ENCODE measurements at regions not wholly inside any gene's neighbourhood (a gene's known extent, or its start where the extent isn't known, plus 50 kb on each side); places are given as distances from the start of the nearest gene placed in this dataset.

DNA sequence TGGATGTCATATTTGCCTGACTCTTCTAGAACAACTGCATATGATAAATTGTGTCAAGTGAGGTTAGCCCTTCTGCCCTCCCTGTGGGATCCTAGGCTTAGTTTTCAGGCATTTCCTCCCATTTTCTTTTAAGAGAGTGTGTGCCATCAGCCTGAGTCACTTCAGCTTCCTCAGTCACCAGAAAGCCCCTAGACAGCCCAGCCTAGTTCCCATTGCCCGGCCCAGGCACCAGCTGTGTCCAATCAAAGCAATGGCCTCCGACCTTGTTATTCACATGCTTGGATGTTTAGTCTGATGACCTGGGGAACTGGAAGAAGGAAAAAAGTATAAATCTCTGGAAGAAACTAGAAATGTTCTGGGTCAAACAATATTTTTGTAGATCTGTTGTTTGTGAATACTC, 221.9 kb upstream of the LRIG1 start:
- POLR2A ChIA-PET: no interaction called here
- no peak for TF ChIP-seq ZNF221 (tag by site-specific recombination; IDR thresholded peaks at IDR 0.05; ENCODE audit: borderline replicate concordance)
- TF ChIP-seq, protein P1, sequence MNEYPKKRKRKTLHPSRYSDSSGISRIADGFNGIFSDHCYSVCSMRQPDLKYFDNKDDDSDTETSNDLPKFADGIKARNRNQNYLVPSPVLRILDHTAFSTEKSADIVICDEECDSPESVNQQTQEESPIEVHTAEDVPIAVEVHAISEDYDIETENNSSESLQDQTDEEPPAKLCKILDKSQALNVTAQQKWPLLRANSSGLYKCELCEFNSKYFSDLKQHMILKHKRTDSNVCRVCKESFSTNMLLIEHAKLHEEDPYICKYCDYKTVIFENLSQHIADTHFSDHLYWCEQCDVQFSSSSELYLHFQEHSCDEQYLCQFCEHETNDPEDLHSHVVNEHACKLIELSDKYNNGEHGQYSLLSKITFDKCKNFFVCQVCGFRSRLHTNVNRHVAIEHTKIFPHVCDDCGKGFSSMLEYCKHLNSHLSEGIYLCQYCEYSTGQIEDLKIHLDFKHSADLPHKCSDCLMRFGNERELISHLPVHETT (tag by site-specific recombination; IDR thresholded peaks at IDR 0.05): no peak
- TF ChIP-seq, protein P2, sequence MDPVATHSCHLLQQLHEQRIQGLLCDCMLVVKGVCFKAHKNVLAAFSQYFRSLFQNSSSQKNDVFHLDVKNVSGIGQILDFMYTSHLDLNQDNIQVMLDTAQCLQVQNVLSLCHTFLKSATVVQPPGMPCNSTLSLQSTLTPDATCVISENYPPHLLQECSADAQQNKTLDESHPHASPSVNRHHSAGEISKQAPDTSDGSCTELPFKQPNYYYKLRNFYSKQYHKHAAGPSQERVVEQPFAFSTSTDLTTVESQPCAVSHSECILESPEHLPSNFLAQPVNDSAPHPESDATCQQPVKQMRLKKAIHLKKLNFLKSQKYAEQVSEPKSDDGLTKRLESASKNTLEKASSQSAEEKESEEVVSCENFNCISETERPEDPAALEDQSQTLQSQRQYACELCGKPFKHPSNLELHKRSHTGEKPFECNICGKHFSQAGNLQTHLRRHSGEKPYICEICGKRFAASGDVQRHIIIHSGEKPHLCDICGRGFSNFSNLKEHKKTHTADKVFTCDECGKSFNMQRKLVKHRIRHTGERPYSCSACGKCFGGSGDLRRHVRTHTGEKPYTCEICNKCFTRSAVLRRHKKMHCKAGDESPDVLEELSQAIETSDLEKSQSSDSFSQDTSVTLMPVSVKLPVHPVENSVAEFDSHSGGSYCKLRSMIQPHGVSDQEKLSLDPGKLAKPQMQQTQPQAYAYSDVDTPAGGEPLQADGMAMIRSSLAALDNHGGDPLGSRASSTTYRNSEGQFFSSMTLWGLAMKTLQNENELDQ (tag by site-specific recombination; IDR thresholded peaks at IDR 0.05; ENCODE audit: low read depth): no peak
- TF ChIP-seq ZNF660 (tag by site-specific recombination; IDR thresholded peaks at IDR 0.05): no peak
- TF ChIP-seq ZEB2 (tag by site-specific recombination; IDR thresholded peaks at IDR 0.05): no peak
- TF ChIP-seq, protein P3, sequence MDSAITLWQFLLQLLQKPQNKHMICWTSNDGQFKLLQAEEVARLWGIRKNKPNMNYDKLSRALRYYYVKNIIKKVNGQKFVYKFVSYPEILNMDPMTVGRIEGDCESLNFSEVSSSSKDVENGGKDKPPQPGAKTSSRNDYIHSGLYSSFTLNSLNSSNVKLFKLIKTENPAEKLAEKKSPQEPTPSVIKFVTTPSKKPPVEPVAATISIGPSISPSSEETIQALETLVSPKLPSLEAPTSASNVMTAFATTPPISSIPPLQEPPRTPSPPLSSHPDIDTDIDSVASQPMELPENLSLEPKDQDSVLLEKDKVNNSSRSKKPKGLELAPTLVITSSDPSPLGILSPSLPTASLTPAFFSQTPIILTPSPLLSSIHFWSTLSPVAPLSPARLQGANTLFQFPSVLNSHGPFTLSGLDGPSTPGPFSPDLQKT (IDR thresholded peaks at IDR 0.05; ENCODE audit: borderline replicate concordance, low read depth, low read length): no peak
- no peak for TF ChIP-seq YY1 (tag by site-specific recombination; IDR thresholded peaks at IDR 0.05)
- TF ChIP-seq, protein P4, sequence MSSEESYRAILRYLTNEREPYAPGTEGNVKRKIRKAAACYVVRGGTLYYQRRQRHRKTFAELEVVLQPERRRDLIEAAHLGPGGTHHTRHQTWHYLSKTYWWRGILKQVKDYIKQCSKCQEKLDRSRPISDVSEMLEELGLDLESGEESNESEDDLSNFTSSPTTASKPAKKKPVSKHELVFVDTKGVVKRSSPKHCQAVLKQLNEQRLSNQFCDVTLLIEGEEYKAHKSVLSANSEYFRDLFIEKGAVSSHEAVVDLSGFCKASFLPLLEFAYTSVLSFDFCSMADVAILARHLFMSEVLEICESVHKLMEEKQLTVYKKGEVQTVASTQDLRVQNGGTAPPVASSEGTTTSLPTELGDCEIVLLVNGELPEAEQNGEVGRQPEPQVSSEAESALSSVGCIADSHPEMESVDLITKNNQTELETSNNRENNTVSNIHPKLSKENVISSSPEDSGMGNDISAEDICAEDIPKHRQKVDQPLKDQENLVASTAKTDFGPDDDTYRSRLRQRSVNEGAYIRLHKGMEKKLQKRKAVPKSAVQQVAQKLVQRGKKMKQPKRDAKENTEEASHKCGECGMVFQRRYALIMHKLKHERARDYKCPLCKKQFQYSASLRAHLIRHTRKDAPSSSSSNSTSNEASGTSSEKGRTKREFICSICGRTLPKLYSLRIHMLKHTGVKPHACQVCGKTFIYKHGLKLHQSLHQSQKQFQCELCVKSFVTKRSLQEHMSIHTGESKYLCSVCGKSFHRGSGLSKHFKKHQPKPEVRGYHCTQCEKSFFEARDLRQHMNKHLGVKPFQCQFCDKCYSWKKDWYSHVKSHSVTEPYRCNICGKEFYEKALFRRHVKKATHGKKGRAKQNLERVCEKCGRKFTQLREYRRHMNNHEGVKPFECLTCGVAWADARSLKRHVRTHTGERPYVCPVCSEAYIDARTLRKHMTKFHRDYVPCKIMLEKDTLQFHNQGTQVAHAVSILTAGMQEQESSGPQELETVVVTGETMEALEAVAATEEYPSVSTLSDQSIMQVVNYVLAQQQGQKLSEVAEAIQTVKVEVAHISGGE (tag by site-specific recombination; conservative IDR thresholded peaks at IDR 0.05; ENCODE audit: low read depth): no peak
- TF ChIP-seq ZNF121 (tag by site-specific recombination; IDR thresholded peaks at IDR 0.05): no peak
- TF ChIP-seq, protein P5, sequence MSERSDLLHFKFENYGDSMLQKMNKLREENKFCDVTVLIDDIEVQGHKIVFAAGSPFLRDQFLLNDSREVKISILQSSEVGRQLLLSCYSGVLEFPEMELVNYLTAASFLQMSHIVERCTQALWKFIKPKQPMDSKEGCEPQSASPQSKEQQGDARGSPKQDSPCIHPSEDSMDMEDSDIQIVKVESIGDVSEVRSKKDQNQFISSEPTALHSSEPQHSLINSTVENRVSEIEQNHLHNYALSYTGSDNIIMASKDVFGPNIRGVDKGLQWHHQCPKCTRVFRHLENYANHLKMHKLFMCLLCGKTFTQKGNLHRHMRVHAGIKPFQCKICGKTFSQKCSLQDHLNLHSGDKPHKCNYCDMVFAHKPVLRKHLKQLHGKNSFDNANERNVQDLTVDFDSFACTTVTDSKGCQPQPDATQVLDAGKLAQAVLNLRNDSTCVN (tag by site-specific recombination; optimal IDR thresholded peaks at IDR 0.05): no peak
- no peak for TF ChIP-seq SALL2 (tag by site-specific recombination; IDR thresholded peaks at IDR 0.05; ENCODE audit: borderline replicate concordance)
- TF ChIP-seq, protein P6, sequence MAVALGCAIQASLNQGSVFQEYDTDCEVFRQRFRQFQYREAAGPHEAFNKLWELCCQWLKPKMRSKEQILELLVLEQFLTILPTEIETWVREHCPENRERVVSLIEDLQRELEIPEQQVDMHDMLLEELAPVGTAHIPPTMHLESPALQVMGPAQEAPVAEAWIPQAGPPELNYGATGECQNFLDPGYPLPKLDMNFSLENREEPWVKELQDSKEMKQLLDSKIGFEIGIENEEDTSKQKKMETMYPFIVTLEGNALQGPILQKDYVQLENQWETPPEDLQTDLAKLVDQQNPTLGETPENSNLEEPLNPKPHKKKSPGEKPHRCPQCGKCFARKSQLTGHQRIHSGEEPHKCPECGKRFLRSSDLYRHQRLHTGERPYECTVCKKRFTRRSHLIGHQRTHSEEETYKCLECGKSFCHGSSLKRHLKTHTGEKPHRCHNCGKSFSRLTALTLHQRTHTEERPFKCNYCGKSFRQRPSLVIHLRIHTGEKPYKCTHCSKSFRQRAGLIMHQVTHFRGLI (tag by site-specific recombination; IDR thresholded peaks at IDR 0.05): no peak
- no peak for TF ChIP-seq ZNF274 (IDR thresholded peaks at IDR 0.05; ENCODE audit: low read length)
- no peak for TF ChIP-seq ZNF274 (tag by site-specific recombination; IDR thresholded peaks at IDR 0.05; ENCODE audit: borderline replicate concordance)
- no peak for TF ChIP-seq ZNF416 (tag by site-specific recombination; IDR thresholded peaks at IDR 0.05)
- TF ChIP-seq ZNF112 (tag by site-specific recombination; IDR thresholded peaks at IDR 0.05): no peak
- no peak for TF ChIP-seq ZNF623 (tag by site-specific recombination; IDR thresholded peaks at IDR 0.05)

More for the DNA sequence above, 221.9 kb upstream of the LRIG1 start:
- H3K4me3 ChIP-seq (ENCODE audit: low read depth, low read length): no peak overlapping the region
- H3K36me3 ChIP-seq (ENCODE audit: control insufficient read depth in 2 of 2, insufficient read depth in 1 of 2, low read length in 2 of 2): no peaks in the 10 kb centered on the region
- CTCF ChIA-PET: interaction anchor here (0.6 to 0.7 kb wide), 3 partner anchors 136 to 315 kb away, joined by 3 read pairs; no protein-coding TSS in a partner anchor
- H3K27ac ChIP-seq (ENCODE audit: extremely low read depth, low read depth, low read length): no peak overlapping the region
- no peaks in the 10 kb centered on the region for H3K9me3 ChIP-seq (ENCODE audit: control insufficient read depth, insufficient read depth, low read depth, low read length)
- H3K4me1 ChIP-seq (ENCODE audit: control insufficient read depth, insufficient read depth, low read length): no peaks in the 10 kb centered on the region

Data from HEK293 (cell line).